ENCODE measurements at regions not wholly inside any gene's neighbourhood (a gene's known extent, or its start where the extent isn't known, plus 50 kb on each side); places are given as distances from the start of the nearest gene placed in this dataset.
"Not testable (repeated sequence)": the region's sequence is repeated elsewhere in the genome, so short reads cannot be mapped to it uniquely, and the experiment has no call there.

GRCh38 chr17:20929334-20929733 is 113.5 kb downstream of the USP22 start:
- POLR2A ChIA-PET (ENCODE audit: partially characterized antibody), result no interaction called here
- intact Hi-C loops (cut with micrococcal nuclease), result no loop called here
- no peak for DNase-seq
- Histone ChIP-seq H3K27ac (ENCODE audit: low read depth, low read length) (no peak overlapping the region), H3K9me3 (ENCODE audit: control insufficient read depth in 1 of 2, low read length in 2 of 2) (no peaks in the 10 kb centered on the region), H3K4me3 (ENCODE audit: low read length in 2 of 2) (no peak overlapping the region), H3K27me3 (ENCODE audit: insufficient read depth, low read length) (no peaks in the 10 kb centered on the region), H3K36me3 (ENCODE audit: insufficient read depth, low read length) (no peaks in the 10 kb centered on the region), H3K4me1 (ENCODE audit: insufficient read depth, low read length) (no peaks in the 10 kb centered on the region)
- no peaks in the 10 kb centered on the region for H3K4me1 Mint-ChIP-seq
- H3K27ac Mint-ChIP-seq, result no peak overlapping the region
- no peak overlapping the region for H3K4me3 Mint-ChIP-seq
- CTCF ChIA-PET (ENCODE audit: partially characterized antibody), result no interaction called here
- no peaks in the 10 kb centered on the region for H3K36me3 Mint-ChIP-seq
- H3K27me3 Mint-ChIP-seq, result peaks cover 4 to 8% of the 10 kb centered on the region in 2 donors
- H3K9me3 Mint-ChIP-seq, result no peaks in the 10 kb centered on the region

- no peak overlapping the region for H3K4me3 Mint-ChIP-seq
- H3K9me3 ChIP-seq (ENCODE audit: control insufficient read depth in 1 of 2, low read length in 2 of 2), result no peaks in the 10 kb centered on the region
- H3K4me1 Mint-ChIP-seq, result no peaks in the 10 kb centered on the region
- DNase-seq, result no peak
- H3K27me3 ChIP-seq (ENCODE audit: insufficient read depth, low read length), result no peaks in the 10 kb centered on the region
- POLR2A ChIA-PET (ENCODE audit: partially characterized antibody), result no interaction called here
- no peak overlapping the region for H3K27ac Mint-ChIP-seq
- H3K4me1 ChIP-seq (ENCODE audit: insufficient read depth, low read length), result no peaks in the 10 kb centered on the region
- CTCF ChIA-PET (ENCODE audit: partially characterized antibody), result no interaction called here
- no peaks in the 10 kb centered on the region for H3K9me3 Mint-ChIP-seq
- no peak overlapping the region for H3K4me3 ChIP-seq (ENCODE audit: low read length in 2 of 2)
- no peaks in the 10 kb centered on the region for H3K36me3 ChIP-seq (ENCODE audit: insufficient read depth, low read length)
- H3K27ac ChIP-seq (ENCODE audit: low read depth, low read length), result no peak overlapping the region
- H3K36me3 Mint-ChIP-seq, result no peaks in the 10 kb centered on the region
- peaks cover 4 to 7% of the 10 kb centered on the region in 2 donors for H3K27me3 Mint-ChIP-seq
- intact Hi-C loops (cut with micrococcal nuclease), result no loop called here
These were observed 112.6 kb downstream of the USP22 start for GRCh38 chr17:20930081-20930760.

GRCh38 chr17:20933040-20933439 is 109.8 kb downstream of the USP22 start:
- not testable (repeated sequence) for H3K4me3 Mint-ChIP-seq

GRCh38 chr17:20934288-20934687 is 108.5 kb downstream of the USP22 start:
- Histone ChIP-seq H3K4me3 (ENCODE audit: low read length in 2 of 2) (no peak overlapping the region), H3K36me3 (ENCODE audit: insufficient read depth, low read length) (no peaks in the 10 kb centered on the region), H3K27me3 (ENCODE audit: insufficient read depth, low read length) (no peaks in the 10 kb centered on the region), H3K9me3 (ENCODE audit: control insufficient read depth in 1 of 2, low read length in 2 of 2) (no peaks in the 10 kb centered on the region), H3K4me1 (ENCODE audit: insufficient read depth, low read length) (no peaks in the 10 kb centered on the region), H3K27ac (ENCODE audit: low read depth, low read length) (no peak overlapping the region)
- CTCF ChIA-PET (ENCODE audit: partially characterized antibody), result no interaction called here
- Mint-ChIP-seq H3K4me1 (no peaks in the 10 kb centered on the region), H3K9me3 (no peaks in the 10 kb centered on the region), H3K36me3 (no peaks in the 10 kb centered on the region), H3K27ac (no peak overlapping the region), H3K27me3 (peaks cover 4 to 6% of the 10 kb centered on the region in 2 donors), H3K4me3 (no peak overlapping the region)
- POLR2A ChIA-PET (ENCODE audit: partially characterized antibody), result no interaction called here
- intact Hi-C loops (cut with micrococcal nuclease), result no loop called here
- DNase-seq, result no peak

More at GRCh38 chr17:20933040-20933439, 109.8 kb downstream of the USP22 start:
- POLR2A ChIA-PET (ENCODE audit: partially characterized antibody); H3K4me1 Mint-ChIP-seq; H3K36me3 Mint-ChIP-seq; H3K9me3 ChIP-seq (ENCODE audit: control insufficient read depth in 1 of 2, low read length in 2 of 2); H3K4me1 ChIP-seq (ENCODE audit: insufficient read depth, low read length); H3K4me3 ChIP-seq (ENCODE audit: low read length in 2 of 2); intact Hi-C loops (cut with micrococcal nuclease); H3K27ac ChIP-seq (ENCODE audit: low read depth, low read length); H3K9me3 Mint-ChIP-seq; DNase-seq; CTCF ChIA-PET (ENCODE audit: partially characterized antibody); H3K27ac Mint-ChIP-seq; H3K27me3 ChIP-seq (ENCODE audit: insufficient read depth, low read length); H3K27me3 Mint-ChIP-seq; H3K36me3 ChIP-seq (ENCODE audit: insufficient read depth, low read length): not testable (repeated sequence)

GRCh38 chr17:20935740-20936139 is 107.1 kb downstream of the USP22 start:
- no peaks in the 10 kb centered on the region for H3K27me3 ChIP-seq (ENCODE audit: insufficient read depth, low read length)
- intact Hi-C loops (cut with micrococcal nuclease), result no loop called here
- ChIA-PET POLR2A (ENCODE audit: partially characterized antibody) (no interaction called here), CTCF (ENCODE audit: partially characterized antibody) (no interaction called here)
- H3K4me3 Mint-ChIP-seq, result no peak overlapping the region
- H3K27me3 Mint-ChIP-seq, result peaks cover 4 to 6% of the 10 kb centered on the region in 2 donors
- no peaks in the 10 kb centered on the region for H3K9me3 ChIP-seq (ENCODE audit: control insufficient read depth in 1 of 2, low read length in 2 of 2)
- no peak for DNase-seq
- no peak overlapping the region for H3K4me3 ChIP-seq (ENCODE audit: low read length in 2 of 2)
- no peaks in the 10 kb centered on the region for H3K4me1 ChIP-seq (ENCODE audit: insufficient read depth, low read length)
- H3K4me1 Mint-ChIP-seq, result no peaks in the 10 kb centered on the region
- H3K9me3 Mint-ChIP-seq, result no peaks in the 10 kb centered on the region
- H3K27ac ChIP-seq (ENCODE audit: low read depth, low read length), result no peak overlapping the region
- no peaks in the 10 kb centered on the region for H3K36me3 Mint-ChIP-seq
- no peak overlapping the region for H3K27ac Mint-ChIP-seq
- no peaks in the 10 kb centered on the region for H3K36me3 ChIP-seq (ENCODE audit: insufficient read depth, low read length)

- Histone ChIP-seq H3K4me1 (ENCODE audit: insufficient read depth, low read length) (no peaks in the 10 kb centered on the region), H3K4me3 (ENCODE audit: low read length in 2 of 2) (no peak overlapping the region), H3K9me3 (ENCODE audit: control insufficient read depth in 1 of 2, low read length in 2 of 2) (no peaks in the 10 kb centered on the region), H3K27me3 (ENCODE audit: insufficient read depth, low read length) (no peaks in the 10 kb centered on the region), H3K36me3 (ENCODE audit: insufficient read depth, low read length) (no peaks in the 10 kb centered on the region), H3K27ac (ENCODE audit: low read depth, low read length) (no peak overlapping the region)
- Mint-ChIP-seq H3K4me3 (no peak overlapping the region), H3K4me1 (no peaks in the 10 kb centered on the region), H3K27me3 (peaks cover 2 to 8% of the 10 kb centered on the region in 2 donors), H3K9me3 (no peaks in the 10 kb centered on the region), H3K27ac (no peak overlapping the region), H3K36me3 (no peaks in the 10 kb centered on the region)
- ChIA-PET POLR2A (ENCODE audit: partially characterized antibody) (no interaction called here), CTCF (ENCODE audit: partially characterized antibody) (no interaction called here)
- intact Hi-C loops (cut with micrococcal nuclease), result no loop called here
- no peak for DNase-seq
These were observed 104.6 kb downstream of the USP22 start for GRCh38 chr17:20938244-20938643.

- H3K9me3 Mint-ChIP-seq, result no peaks in the 10 kb centered on the region
- no peak overlapping the region for H3K4me3 ChIP-seq (ENCODE audit: low read length in 2 of 2)
- H3K4me3 Mint-ChIP-seq, result no peak overlapping the region
- no peak overlapping the region for H3K27ac ChIP-seq (ENCODE audit: low read depth, low read length)
- no peaks in the 10 kb centered on the region for H3K36me3 Mint-ChIP-seq
- no peaks in the 10 kb centered on the region for H3K4me1 ChIP-seq (ENCODE audit: insufficient read depth, low read length)
- H3K27me3 Mint-ChIP-seq, result peaks cover 2 to 8% of the 10 kb centered on the region in 2 donors
- H3K27ac Mint-ChIP-seq, result no peak overlapping the region
- ChIA-PET CTCF (ENCODE audit: partially characterized antibody) (no interaction called here), POLR2A (ENCODE audit: partially characterized antibody) (no interaction called here)
- no peaks in the 10 kb centered on the region for H3K36me3 ChIP-seq (ENCODE audit: insufficient read depth, low read length)
- no peak for DNase-seq
- intact Hi-C loops (cut with micrococcal nuclease), result no loop called here
- no peaks in the 10 kb centered on the region for H3K4me1 Mint-ChIP-seq
- H3K27me3 ChIP-seq (ENCODE audit: insufficient read depth, low read length), result no peaks in the 10 kb centered on the region
- H3K9me3 ChIP-seq (ENCODE audit: control insufficient read depth in 1 of 2, low read length in 2 of 2), result no peaks in the 10 kb centered on the region
These were observed 103.7 kb downstream of the USP22 start for GRCh38 chr17:20938988-20939615.

Data from CD4-positive, alpha-beta memory T cell (primary cell).